Liver (tissue), 8 donors: ENCODE measurements at regions not wholly inside any gene's neighbourhood (a gene's known extent, or its start where the extent isn't known, plus 50 kb on each side); places are given as distances from the start of the nearest gene placed in this dataset.

ENCODE experiments used
- DNase-seq: peaks from one replicate; pipeline ENCODE4 v3.0.0-alpha.2; 2017; ENCODE audit warnings: low spot score
- H3K27ac ChIP-seq, 2 donors: one replicate each; pipeline ENCODE4 v1.7.0; 2013; ENCODE audit warnings: inconsistent platforms in 2 of 2, low read length in 2 of 2, control low read depth in 1 of 2, low read depth in 1 of 2, mild to moderate bottlenecking in 1 of 2
- H3K27me3 ChIP-seq, 4 donors: one replicate each; pipeline versions ENCODE4 v1.6.1 to v1.7.0; 2013; ENCODE audit warnings: low read length in 3 of 4, inconsistent platforms in 1 of 4, mild to moderate bottlenecking in 1 of 4, moderate library complexity in 1 of 4; ENCODE audit not compliant: control insufficient read depth in 4 of 4, insufficient read depth in 4 of 4
- H3K36me3 ChIP-seq, 4 donors: one replicate each; pipeline versions ENCODE4 v1.6.1 to v1.7.0; 2013; ENCODE audit warnings: low read length in 3 of 4, mild to moderate bottlenecking in 3 of 4, low read depth in 1 of 4, moderate library complexity in 1 of 4; ENCODE audit not compliant: control insufficient read depth in 4 of 4, insufficient read depth in 3 of 4
- H3K4me1 ChIP-seq, 4 donors: one replicate each; pipeline versions ENCODE4 v1.6.1 to v1.7.0; 2013; ENCODE audit warnings: low read length in 3 of 4, mild to moderate bottlenecking in 3 of 4, moderate library complexity in 1 of 4; ENCODE audit not compliant: control insufficient read depth in 4 of 4, insufficient read depth in 4 of 4
- H3K4me3 ChIP-seq, 3 donors: one replicate each; pipeline versions ENCODE4 v1.6.1 to v1.7.0; 2013; ENCODE audit warnings: low read length in 3 of 3, control low read depth in 1 of 3, low read depth in 1 of 3, mild to moderate bottlenecking in 1 of 3
- H3K9ac ChIP-seq, 2 donors: one replicate each; pipeline ENCODE4 v1.7.0; 2013; ENCODE audit warnings: low read length in 2 of 2, mild to moderate bottlenecking in 2 of 2, moderate library complexity in 2 of 2, control low read depth in 1 of 2, low read depth in 1 of 2
- H3K9me3 ChIP-seq, 4 donors: one replicate each; pipeline versions ENCODE4 v1.6.1 to v1.7.0; 2013; ENCODE audit warnings: low read length in 3 of 4; ENCODE audit not compliant: control insufficient read depth in 4 of 4
- ATF3 ChIP-seq: IDR thresholded peaks from 2 replicates; pipeline ENCODE4 v1.6.1; 2016; ENCODE audit warnings: antibody characterized with exemption
- EGR1 ChIP-seq, 2 donors: IDR thresholded peaks; 2 replicates each; pipeline ENCODE4 v1.6.1; 2016 to 2018; ENCODE audit warnings: antibody characterized with exemption in 2 of 2, low read depth in 2 of 2
- FOXA1 ChIP-seq: IDR thresholded peaks from 2 replicates; pipeline ENCODE4 v1.6.1; 2016; ENCODE audit warnings: antibody characterized with exemption
- FOXA2 ChIP-seq: IDR thresholded peaks from 2 replicates; pipeline ENCODE4 v1.6.1; 2016; ENCODE audit warnings: antibody characterized with exemption
- GABPA ChIP-seq, 2 donors: IDR thresholded peaks in 1 of 2; conservative IDR thresholded peaks in 1 of 2; 2 replicates each; pipeline ENCODE4 v1.6.1; 2016; ENCODE audit warnings: antibody characterized with exemption in 2 of 2, mild to moderate bottlenecking in 1 of 2, moderate library complexity in 1 of 2
- HNF4A ChIP-seq, 2 donors: conservative IDR thresholded peaks; 2 replicates each; pipeline ENCODE4 v1.6.1; 2016; ENCODE audit warnings: antibody characterized with exemption in 2 of 2, mild to moderate bottlenecking in 2 of 2
- HNF4G ChIP-seq: IDR thresholded peaks from 2 replicates; pipeline ENCODE4 v1.6.1; 2016; ENCODE audit warnings: antibody characterized with exemption
- JUND ChIP-seq, 2 donors: IDR thresholded peaks; 2 replicates each; pipeline ENCODE4 v1.6.1; 2016; ENCODE audit warnings: antibody characterized with exemption in 2 of 2
- MAX ChIP-seq: IDR thresholded peaks from 2 replicates; pipeline ENCODE4 v1.6.1; 2016; ENCODE audit warnings: antibody characterized with exemption
- NR2F2 ChIP-seq: IDR thresholded peaks from 2 replicates; pipeline ENCODE4 v1.6.1; 2016; ENCODE audit warnings: antibody characterized with exemption
- RAD21 ChIP-seq, 2 donors: IDR thresholded peaks; 2 replicates each; pipeline ENCODE4 v1.6.1; 2016; ENCODE audit warnings: antibody characterized with exemption in 2 of 2, mild to moderate bottlenecking in 2 of 2
- REST ChIP-seq: IDR thresholded peaks from 2 replicates; pipeline ENCODE4 v1.6.1; 2016; ENCODE audit warnings: antibody characterized with exemption, mild to moderate bottlenecking
- RXRA ChIP-seq, 2 donors: IDR thresholded peaks; 2 replicates each; pipeline ENCODE4 v1.6.1; 2017 to 2018; ENCODE audit warnings: antibody characterized with exemption in 2 of 2, mild to moderate bottlenecking in 1 of 2
- SP1 ChIP-seq: IDR thresholded peaks from 2 replicates; pipeline ENCODE4 v1.6.1; 2018; ENCODE audit warnings: antibody characterized with exemption, mild to moderate bottlenecking
- TAF1 ChIP-seq: conservative IDR thresholded peaks from 2 replicates; pipeline ENCODE4 v1.6.1; 2016; ENCODE audit warnings: antibody characterized with exemption, mild to moderate bottlenecking
- YY1 ChIP-seq: IDR thresholded peaks from 2 replicates; pipeline ENCODE4 v1.6.1; 2016; ENCODE audit warnings: antibody characterized with exemption, mild to moderate bottlenecking
- ZBTB33 ChIP-seq: IDR thresholded peaks from 2 replicates; pipeline ENCODE4 v1.6.1; 2016; ENCODE audit warnings: antibody characterized with exemption
- WGBS: extraction: QIAGEN DNeasy Blood & Tissue Kit; methylation state at CpG from one replicate; pipeline ENCODE4 v1.1.7; 2013; 5-methylcytosine and 5-hydroxymethylcytosine counted together
- TF ChIP-seq, protein P1 (sequence below): fragments of 150-350 bp; IDR thresholded peaks from 2 replicates; pipeline ENCODE4 v1.5.1; 2017; ENCODE audit warnings: improper control_type of control experiment, low read depth, low read length; ENCODE audit not compliant: missing input control
- donor health status: healthy.
- donor health status: healthy.
- donor health status: healthy.
- donor health status: healthy.
- donor health status: healthy.

DNA sequence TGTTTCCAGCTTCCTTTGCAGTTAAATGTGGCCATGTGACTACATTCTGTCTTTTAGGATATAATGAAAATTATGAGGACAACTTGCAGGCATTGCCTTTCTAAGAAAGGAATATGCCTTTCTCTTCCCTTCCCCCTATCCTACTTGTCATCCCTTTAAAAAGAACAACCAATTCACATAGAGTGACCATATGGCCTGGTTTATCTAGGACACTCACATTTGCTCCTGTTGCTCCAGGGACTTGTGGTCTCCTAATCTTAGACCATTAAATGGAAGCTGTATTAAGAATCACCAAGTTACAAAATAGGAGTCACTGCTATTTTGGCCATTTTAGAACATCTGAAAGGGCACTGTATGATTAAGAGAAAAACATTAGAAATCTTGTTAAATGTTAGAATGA is 520.3 kb downstream of the DTWD2 start:
- Histone ChIP-seq H3K9me3 (no peaks in the 10 kb centered on the region), H3K27me3 (no peaks in the 10 kb centered on the region), H3K4me1 (no peaks in the 10 kb centered on the region), H3K4me3 (no peak overlapping the region), H3K27ac (no peak overlapping the region), H3K36me3 (no peaks in the 10 kb centered on the region), H3K9ac (no peak overlapping the region)
- DNase-seq = no peak
- no peak for TF ChIP-seq HNF4A (conservative IDR thresholded peaks at IDR 0.05)
- no peak for TF ChIP-seq SP1
- TF ChIP-seq, protein P1, sequence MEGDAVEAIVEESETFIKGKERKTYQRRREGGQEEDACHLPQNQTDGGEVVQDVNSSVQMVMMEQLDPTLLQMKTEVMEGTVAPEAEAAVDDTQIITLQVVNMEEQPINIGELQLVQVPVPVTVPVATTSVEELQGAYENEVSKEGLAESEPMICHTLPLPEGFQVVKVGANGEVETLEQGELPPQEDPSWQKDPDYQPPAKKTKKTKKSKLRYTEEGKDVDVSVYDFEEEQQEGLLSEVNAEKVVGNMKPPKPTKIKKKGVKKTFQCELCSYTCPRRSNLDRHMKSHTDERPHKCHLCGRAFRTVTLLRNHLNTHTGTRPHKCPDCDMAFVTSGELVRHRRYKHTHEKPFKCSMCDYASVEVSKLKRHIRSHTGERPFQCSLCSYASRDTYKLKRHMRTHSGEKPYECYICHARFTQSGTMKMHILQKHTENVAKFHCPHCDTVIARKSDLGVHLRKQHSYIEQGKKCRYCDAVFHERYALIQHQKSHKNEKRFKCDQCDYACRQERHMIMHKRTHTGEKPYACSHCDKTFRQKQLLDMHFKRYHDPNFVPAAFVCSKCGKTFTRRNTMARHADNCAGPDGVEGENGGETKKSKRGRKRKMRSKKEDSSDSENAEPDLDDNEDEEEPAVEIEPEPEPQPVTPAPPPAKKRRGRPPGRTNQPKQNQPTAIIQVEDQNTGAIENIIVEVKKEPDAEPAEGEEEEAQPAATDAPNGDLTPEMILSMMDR = no peak
- TF ChIP-seq MAX = no peak
- no peak for TF ChIP-seq REST
- no peak for TF ChIP-seq ZBTB33
- TF ChIP-seq YY1 = no peak
- no peak for TF ChIP-seq ATF3
- TF ChIP-seq FOXA2 = no peak
- TF ChIP-seq FOXA1 = no peak

- H3K4me1 ChIP-seq = no peaks in the 10 kb centered on the region
- H3K27me3 ChIP-seq = no peaks in the 10 kb centered on the region
- TF ChIP-seq HNF4A (conservative IDR thresholded peaks at IDR 0.05) (no peak), GABPA (IDR thresholded peaks at IDR 0.05 in 1 of 2, conservative IDR thresholded peaks at IDR 0.05 in 1 of 2) (no peak), TAF1 (no peak), RAD21 (IDR thresholded peaks at IDR 0.05) (no peak), MAX (no peak), RXRA (IDR thresholded peaks at IDR 0.05) (no peak), FOXA2 (no peak), NR2F2 (no peak), YY1 (no peak), EGR1 (IDR thresholded peaks at IDR 0.05; ENCODE audit: low read depth in 2 of 2) (no peak), ZBTB33 (no peak), HNF4G (no peak), REST (no peak), ATF3 (no peak), FOXA1 (no peak), JUND (IDR thresholded peaks at IDR 0.05) (no peak)
- H3K4me3 ChIP-seq = no peak overlapping the region
- 84% methylated on average over 3 of the region's 3 CpGs for WGBS
- DNase-seq = no peak
- no peaks in the 10 kb centered on the region for H3K36me3 ChIP-seq
- H3K9me3 ChIP-seq = no peaks in the 10 kb centered on the region
- no peak overlapping the region for H3K27ac ChIP-seq
- H3K9ac ChIP-seq = no peak overlapping the region
Measured at GRCh38 chr5:118467103-118467502, 521.2 kb downstream of the DTWD2 start.
